H1 (cell line): ENCODE measurements at regions not wholly inside any gene's neighbourhood (a gene's known extent, or its start where the extent isn't known, plus 50 kb on each side); places are given as distances from the start of the nearest gene placed in this dataset.

Experiments used
- CTCF ChIA-PET: fragments of 300-600 bp; sonication (Branson Sonifier 250); formaldehyde crosslinking; loops from one replicate; lab custom pipeline; 2021; ENCODE audit not compliant: partially characterized antibody; lab: Charles Lee
- POLR2A ChIA-PET: fragments of 300-600 bp; sonication (Branson Sonifier 250); formaldehyde crosslinking; loops from one replicate; lab custom pipeline; 2021; ENCODE audit warnings: inconsistent platforms; ENCODE audit not compliant: partially characterized antibody; lab: Charles Lee
- DNase-seq, 2 experiments: peaks; one replicate each; pipeline versions ENCODE4 v3.0.0 to v3.0.0-alpha.2; 2010 to 2022; ENCODE audit warnings: low spot score in 2 of 2, low read depth in 1 of 2, mixed read lengths in 1 of 2
- FAIRE-seq: peaks from 2 replicates; lab custom pipeline; 2011; peaks lifted over from hg19 to GRCh38; lab: Jason Lieb, UNC
- H2AFZ ChIP-seq: 2 replicates; pipeline ENCODE4 v1.8.1; 2012; ENCODE audit warnings: low read length, inconsistent platforms
- H2AK5ac ChIP-seq: 2 replicates; pipeline ENCODE4 v1.6.1; 2013; ENCODE audit warnings: low read depth, low read length
- H2BK120ac ChIP-seq: replicated peaks from 2 replicates; pipeline ENCODE3; 2013; ENCODE audit warnings: low read depth, low read length, inconsistent platforms
- H2BK12ac ChIP-seq: 2 replicates; pipeline ENCODE4 v1.6.1; 2013; ENCODE audit warnings: low read depth, low read length
- H2BK15ac ChIP-seq: 2 replicates; pipeline ENCODE4 v1.6.1; 2013; ENCODE audit warnings: low read length
- H2BK20ac ChIP-seq: 2 replicates; pipeline ENCODE4 v1.6.1; 2013; ENCODE audit warnings: low read length
- H2BK5ac ChIP-seq: 2 replicates; pipeline ENCODE4 v1.6.1; 2013; ENCODE audit warnings: low read depth, low read length
- H3K14ac ChIP-seq: 2 replicates; pipeline ENCODE4 v1.6.1; 2013; ENCODE audit warnings: inconsistent platforms; ENCODE audit not compliant: insufficient read length
- H3K18ac ChIP-seq: 2 replicates; pipeline ENCODE4 v1.6.1; 2013; ENCODE audit warnings: low read length; ENCODE audit errors: extremely low read depth
- H3K23ac ChIP-seq: 2 replicates; pipeline ENCODE4 v1.6.1; 2013; ENCODE audit warnings: inconsistent platforms; ENCODE audit not compliant: insufficient read length
- H3K23me2 ChIP-seq: 2 replicates; pipeline ENCODE4 v1.6.1; 2013; ENCODE audit warnings: low read depth, low read length
- H3K27ac ChIP-seq: 2 replicates; pipeline ENCODE4 v1.6.1; 2011; ENCODE audit warnings: low read depth, low read length, inconsistent platforms
- H3K27me3 ChIP-seq, 4 experiments: replicated peaks in 1 of 4; 1 replicate in 1 of 4; 2 replicates in 3 of 4; pipeline versions ENCODE4 v1.6.1 to v1.8.1; 2011 to 2013; ENCODE audit warnings: low read length in 3 of 4, mild to moderate bottlenecking in 3 of 4, inconsistent platforms in 2 of 4, mixed read lengths in 2 of 4, moderate library complexity in 1 of 4; ENCODE audit not compliant: control insufficient read depth in 3 of 4, insufficient read depth in 3 of 4; ENCODE audit errors: extremely low read depth in 1 of 4
- H3K36me3 ChIP-seq, 4 experiments: 2 replicates each; pipeline versions ENCODE4 v1.6.1 to v1.8.1; 2011 to 2013; ENCODE audit warnings: mild to moderate bottlenecking in 4 of 4, low read length in 3 of 4, moderate library complexity in 2 of 4, control low read depth in 1 of 4, inconsistent platforms in 1 of 4; ENCODE audit not compliant: insufficient read depth in 4 of 4, control insufficient read depth in 2 of 4
- H3K4ac ChIP-seq: replicated peaks from 2 replicates; pipeline ENCODE3; 2013; ENCODE audit warnings: low read length, low read depth, mixed read lengths, inconsistent platforms; ENCODE audit not compliant: insufficient read length
- H3K4me1 ChIP-seq, 4 experiments: replicated peaks in 1 of 4; 1 replicate in 1 of 4; 2 replicates in 3 of 4; pipeline versions ENCODE4 v1.6.1 to v1.8.1; 2011 to 2013; ENCODE audit warnings: low read length in 3 of 4, inconsistent platforms in 2 of 4, mixed read lengths in 1 of 4; ENCODE audit not compliant: insufficient read depth in 4 of 4, control insufficient read depth in 3 of 4
- H3K4me2 ChIP-seq, 2 experiments: 2 replicates each; pipeline versions ENCODE4 v1.6.1 to v1.8.1; 2011 to 2013; ENCODE audit warnings: low read depth in 2 of 2, low read length in 2 of 2, control low read depth in 1 of 2, inconsistent platforms in 1 of 2, mild to moderate bottlenecking in 1 of 2; ENCODE audit not compliant: insufficient read depth in 1 of 2
- H3K4me3 ChIP-seq, 4 experiments: fragments of 200-600, 300-600 bp in 1 of 4; sonication (generic), shearing (Covaris generic), sonication (Bioruptor Twin) in 1 of 4; 2 replicates each; pipeline versions ENCODE4 v1.5.1 to v1.8.1; 2011 to 2016; ENCODE audit warnings: low read length in 4 of 4, low read depth in 3 of 4, control low read depth in 2 of 4, inconsistent platforms in 2 of 4, mild to moderate bottlenecking in 2 of 4, mixed read lengths in 1 of 4, moderate library complexity in 1 of 4; ENCODE audit not compliant: insufficient read depth in 2 of 4; ENCODE audit errors: extremely low read depth in 1 of 4
- H3K56ac ChIP-seq: replicated peaks from 2 replicates; pipeline ENCODE3; 2013; ENCODE audit warnings: low read depth, mild to moderate bottlenecking, mixed read lengths, low read length, inconsistent platforms; ENCODE audit not compliant: insufficient read length
- H3K79me1 ChIP-seq: 2 replicates; pipeline ENCODE4 v1.6.1; 2013; ENCODE audit warnings: low read depth, low read length, control low read depth
- H3K79me2 ChIP-seq, 2 experiments: 2 replicates each; pipeline versions ENCODE4 v1.6.1 to v1.8.1; 2012 to 2013; ENCODE audit warnings: low read length in 2 of 2, mild to moderate bottlenecking in 2 of 2, inconsistent platforms in 1 of 2; ENCODE audit not compliant: insufficient read depth in 2 of 2, control insufficient read depth in 1 of 2
- H3K9ac ChIP-seq, 4 experiments: replicated peaks in 1 of 4; 1 replicate in 1 of 4; 2 replicates in 3 of 4; pipeline versions ENCODE4 v1.6.1 to v1.8.1; 2011 to 2013; ENCODE audit warnings: low read depth in 3 of 4, low read length in 3 of 4, control low read depth in 2 of 4, mild to moderate bottlenecking in 2 of 4, moderate library complexity in 2 of 4, inconsistent platforms in 1 of 4; ENCODE audit errors: extremely low read depth in 1 of 4
- H3K9me3 ChIP-seq, 2 experiments: 2 replicates each; pipeline versions ENCODE4 v1.6.1 to v1.8.1; 2012 to 2013; ENCODE audit warnings: mild to moderate bottlenecking in 2 of 2, moderate library complexity in 2 of 2, control low read depth in 1 of 2, inconsistent platforms in 1 of 2, low read depth in 1 of 2, low read length in 1 of 2, mixed read lengths in 1 of 2; ENCODE audit not compliant: insufficient read depth in 2 of 2
- H4K20me1 ChIP-seq, 2 experiments: replicated peaks in 1 of 2; 2 replicates each; pipeline versions ENCODE3 to v1.8.1; 2011 to 2013; ENCODE audit warnings: inconsistent platforms in 2 of 2, low read length in 2 of 2, mild to moderate bottlenecking in 1 of 2; ENCODE audit not compliant: insufficient read depth in 2 of 2, control insufficient read depth in 1 of 2
- H4K5ac ChIP-seq: 2 replicates; pipeline ENCODE4 v1.6.1; 2013; ENCODE audit warnings: low read length, low read depth, mixed read lengths, inconsistent platforms; ENCODE audit not compliant: insufficient read length
- H4K8ac ChIP-seq: 2 replicates; pipeline ENCODE4 v1.8.0; 2013; ENCODE audit warnings: mild to moderate bottlenecking, moderate library complexity, low read length, inconsistent platforms; ENCODE audit not compliant: insufficient read depth; ENCODE audit errors: extremely low read depth
- H4K91ac ChIP-seq: replicated peaks from 2 replicates; pipeline ENCODE3; 2013; ENCODE audit warnings: low read length, mixed read lengths, inconsistent platforms; ENCODE audit not compliant: insufficient read length
- JUN ChIP-seq: IDR thresholded peaks from 2 replicates; pipeline ENCODE4 v1.6.1; 2011; ENCODE audit warnings: low read depth, mild to moderate bottlenecking, improper control_type of control experiment, low read length
- SIN3A ChIP-seq, 2 experiments: IDR thresholded peaks in 1 of 2; conservative IDR thresholded peaks in 1 of 2; 2 replicates each; pipeline ENCODE4 v1.6.1; 2011 to 2012; ENCODE audit warnings: low read length in 2 of 2, improper control_type of control experiment in 1 of 2, low read depth in 1 of 2, mild to moderate bottlenecking in 1 of 2
- WGBS, 2 experiments: shearing (Covaris generic) in 1 of 2; methylation state at CpG; one replicate each; pipeline versions ENCODE4 v1.1.6 to v1.1.7; 2013 to 2015; ENCODE audit warnings: low lambda C conversion rate in 2 of 2, mixed read lengths in 2 of 2, inconsistent platforms in 1 of 2, low coverage in 1 of 2, missing lambda C conversion rate in 1 of 2; ENCODE audit not compliant: insufficient replicate concordance in 2 of 2, insufficient coverage in 1 of 2, insufficient read length in 1 of 2; ENCODE audit errors: extremely low coverage in 1 of 2, missing lambda C conversion rate in 1 of 2; 5-methylcytosine and 5-hydroxymethylcytosine counted together

GRCh38 chr12:95368931-95369330, 105.0 kb upstream of the METAP2 start:
- no peak overlapping the region for H2BK20ac ChIP-seq
- ChIA-PET POLR2A (no interaction called here), CTCF (interaction anchor here (0.7 kb wide), 1 partner anchor 21 kb away, joined by 3 read pairs; no protein-coding TSS in a partner anchor)
- H2BK5ac ChIP-seq, result no peak overlapping the region
- H3K27me3 ChIP-seq, result no peaks in the 10 kb centered on the region
- DNase-seq (no peak), FAIRE-seq (no peak)
- no peaks in the 10 kb centered on the region for H3K4me1 ChIP-seq
- no peak overlapping the region for H2AK5ac ChIP-seq
- H3K18ac ChIP-seq, result no peak overlapping the region
- H3K23me2 ChIP-seq, result no peaks in the 10 kb centered on the region
- no peak overlapping the region for H3K56ac ChIP-seq
- H4K20me1 ChIP-seq, result no peaks in the 10 kb centered on the region
- H2BK120ac ChIP-seq, result no peak overlapping the region
- H3K23ac ChIP-seq, result no peak overlapping the region
- no peak overlapping the region for H2BK12ac ChIP-seq
- H3K14ac ChIP-seq, result no peak overlapping the region
- no peaks in the 10 kb centered on the region for H3K36me3 ChIP-seq
- H4K5ac ChIP-seq, result no peak overlapping the region
- H3K4ac ChIP-seq, result no peak overlapping the region
- H3K79me1 ChIP-seq, result no peaks in the 10 kb centered on the region
- H4K8ac ChIP-seq, result no peak overlapping the region
- H3K4me2 ChIP-seq, result no peak overlapping the region
- WGBS, 2 experiments, result 97% methylated on average over 2 of the region's 2 CpGs; no CpG with 5 or more reads in 1 of the 2 experiments
- H3K9me3 ChIP-seq, result no peaks in the 10 kb centered on the region
- no peak overlapping the region for H4K91ac ChIP-seq
- TF ChIP-seq SIN3A (conservative IDR thresholded peaks at IDR 0.05 in 1 of 2, IDR thresholded peaks at IDR 0.05 in 1 of 2; ENCODE audit: low read depth in 1 of 2, low read length in 2 of 2) (no peak), JUN (no peak)
- no peak overlapping the region for H3K27ac ChIP-seq
- no peak overlapping the region for H2BK15ac ChIP-seq
- no peaks in the 10 kb centered on the region for H3K79me2 ChIP-seq
- H2AFZ ChIP-seq, result no peak overlapping the region
- H3K4me3 ChIP-seq, result no peak overlapping the region
- no peak overlapping the region for H3K9ac ChIP-seq
